Superior temporal gyrus (tissue), 1 donor: ENCODE measurements at regions not wholly inside any gene's neighbourhood (a gene's known extent, or its start where the extent isn't known, plus 50 kb on each side); places are given as distances from the start of the nearest gene placed in this dataset.

Experiments used
- DNase-seq: peaks from one replicate; pipeline ENCODE4 v3.0.0-alpha.2; 2016; ENCODE audit errors: extremely low spot score

DNA sequence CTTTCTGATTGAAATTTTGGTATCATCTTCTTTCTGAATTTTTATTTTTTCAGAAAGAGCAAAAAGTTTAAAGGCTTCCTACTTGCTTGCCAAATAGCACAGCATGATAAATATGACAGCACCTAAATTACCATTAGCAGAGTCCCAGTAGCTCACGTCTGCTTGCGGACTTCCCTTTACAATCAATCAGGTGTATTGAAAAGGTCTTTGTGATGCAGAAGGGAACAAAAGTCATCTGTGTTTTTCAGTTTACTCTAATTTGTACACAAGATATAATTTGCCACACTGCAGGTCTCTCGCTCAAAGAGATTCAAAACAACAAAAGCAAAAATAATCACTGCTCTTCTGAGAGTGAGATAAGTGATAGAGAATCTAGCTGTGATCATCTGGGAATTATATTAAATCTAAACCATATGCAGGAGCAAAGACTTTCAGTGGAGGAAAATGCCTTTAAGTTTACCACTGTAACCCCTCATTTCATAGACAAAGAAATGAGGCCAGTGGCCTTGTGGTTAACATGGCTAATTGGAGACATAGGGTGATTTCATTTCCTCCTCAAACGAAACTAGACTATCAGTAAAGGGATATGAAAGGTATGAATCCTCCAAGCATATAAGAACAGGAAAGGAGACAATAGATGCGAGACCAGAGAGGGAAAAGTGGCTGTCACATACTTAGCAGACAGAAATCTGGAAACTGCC lies 240.8 kb upstream of the TMPO start:
- DNase-seq, result no peak

DNA sequence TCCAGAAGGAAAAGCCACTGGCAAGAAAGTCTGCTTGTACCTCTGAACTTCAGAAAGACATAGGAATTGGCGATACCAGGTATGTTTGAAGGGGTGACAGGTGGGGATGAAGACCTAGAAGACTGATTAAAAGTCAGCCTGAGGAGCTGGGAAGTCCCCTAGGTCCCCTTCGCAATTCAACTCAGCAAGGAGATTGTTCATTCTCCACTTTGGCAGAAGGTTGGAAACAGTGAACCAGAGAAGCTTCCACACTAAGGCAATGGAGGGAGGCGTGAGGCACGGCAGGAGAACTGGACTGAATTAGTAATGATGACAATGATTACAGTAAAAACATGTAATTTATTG lies 240.3 kb upstream of the TMPO start:
- DNase-seq, result no peak

DNA sequence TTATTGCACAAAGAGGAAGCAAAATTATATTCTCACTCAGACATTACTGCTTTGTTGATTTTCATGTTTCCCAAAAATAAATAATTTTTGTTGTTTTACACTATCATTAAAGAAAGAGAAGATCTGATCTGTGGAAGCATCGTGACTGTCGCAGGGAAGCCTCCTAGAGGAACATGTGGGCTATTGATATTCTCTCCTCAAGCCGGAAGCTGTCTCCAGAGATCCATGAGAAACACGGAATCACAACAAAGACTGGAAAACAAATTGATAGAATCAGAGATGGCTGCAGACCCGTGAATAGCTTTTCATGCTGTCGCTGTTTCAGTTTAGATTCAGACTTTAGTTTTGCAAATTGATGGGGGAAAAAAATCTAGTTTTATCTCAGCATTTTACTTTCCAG lies 235.2 kb upstream of the TMPO start:
- no peak for DNase-seq

DNA sequence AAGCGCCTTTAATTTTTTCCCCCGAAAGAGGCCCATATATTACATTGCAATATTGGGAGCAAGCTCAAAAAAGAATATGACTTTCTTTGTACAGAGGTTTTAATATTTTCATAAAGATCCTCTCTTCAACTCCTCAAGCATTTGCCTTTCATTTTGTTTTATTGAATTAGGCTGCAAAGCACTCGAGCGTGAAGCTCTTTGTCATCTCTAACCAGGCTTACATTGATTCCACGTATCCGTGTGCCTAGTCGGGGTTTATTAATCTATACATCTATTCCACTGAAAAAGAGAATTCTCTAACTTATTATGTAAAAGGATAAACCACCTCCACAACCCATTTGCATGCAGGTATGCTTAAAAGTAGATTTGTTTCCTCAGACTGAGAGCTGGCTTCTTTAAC lies 234.8 kb upstream of the TMPO start:
- no peak for DNase-seq

DNA sequence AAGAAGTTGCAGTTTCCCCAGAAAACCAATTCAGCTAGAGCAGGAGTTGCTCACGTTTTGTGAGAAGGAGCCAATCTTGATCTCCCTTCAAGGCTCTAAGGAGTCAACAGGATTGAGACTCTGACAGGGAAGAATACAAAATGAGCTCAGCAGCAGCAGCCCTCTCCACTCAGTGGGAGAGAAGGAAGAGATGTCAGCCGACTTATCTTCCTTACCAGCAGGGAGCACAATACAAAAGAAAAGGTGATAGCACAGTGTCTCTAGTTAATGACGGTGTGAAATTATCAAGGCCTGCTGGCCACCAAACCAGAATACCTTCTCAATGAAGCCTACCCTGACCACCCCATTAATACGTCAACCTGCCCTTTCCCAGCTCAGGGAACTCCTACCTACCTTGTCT lies 223.6 kb upstream of the TMPO start:
- DNase-seq, result no peak

DNA sequence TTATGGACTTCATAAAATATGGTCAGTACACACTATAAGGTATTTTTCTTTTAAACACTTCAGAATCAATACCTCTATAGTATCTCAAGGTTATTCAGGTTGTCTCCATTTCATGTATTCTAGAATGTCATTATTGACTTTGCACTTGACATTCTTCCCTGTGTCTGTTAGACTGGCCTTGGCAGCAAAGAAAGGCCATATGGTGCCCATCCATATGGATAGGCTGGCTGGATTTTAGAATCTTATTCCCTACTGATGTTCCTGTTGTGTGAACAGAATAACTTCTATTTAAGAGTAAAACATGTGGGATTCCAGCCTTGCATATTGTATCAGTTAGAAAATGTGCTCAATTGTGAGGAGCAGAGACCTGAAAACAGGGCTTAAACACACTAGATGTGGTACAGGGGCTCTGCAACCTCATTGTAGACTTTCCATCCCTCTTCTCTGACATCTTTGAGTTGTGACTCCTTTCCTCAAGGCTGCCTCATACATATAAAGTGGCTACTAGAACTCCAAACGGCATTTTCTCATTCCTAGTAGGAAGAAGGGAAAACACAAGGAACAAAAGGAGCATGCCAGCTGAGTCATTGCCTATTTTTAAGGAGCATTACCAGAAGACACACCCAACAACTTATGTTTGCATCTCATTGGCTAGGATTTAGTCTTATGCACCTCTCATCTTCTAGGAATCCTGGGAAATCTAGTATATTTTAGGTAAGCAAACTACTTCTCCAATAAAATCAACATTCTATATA lies 221.2 kb upstream of the TMPO start:
- DNase-seq, result peak; percentile 17

DNA sequence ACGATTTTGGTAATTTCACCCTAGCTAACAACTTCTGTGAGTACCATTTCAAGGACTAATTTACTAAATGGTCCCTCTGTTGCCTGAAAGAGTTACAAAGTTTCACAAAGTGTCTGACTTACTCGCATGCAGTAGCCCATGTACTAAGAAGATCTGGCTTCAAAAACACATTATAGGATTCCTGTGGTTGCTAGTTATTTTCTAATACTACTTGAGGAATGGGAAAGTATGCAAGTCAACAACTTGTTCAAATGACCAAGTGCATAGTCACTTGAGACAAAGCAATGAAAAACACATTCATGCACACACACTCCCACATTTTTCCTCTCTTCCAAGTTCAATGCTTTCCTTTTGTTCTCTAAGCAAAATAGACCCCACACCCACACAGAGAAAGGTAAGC lies 219.7 kb upstream of the TMPO start:
- no peak for DNase-seq

DNA sequence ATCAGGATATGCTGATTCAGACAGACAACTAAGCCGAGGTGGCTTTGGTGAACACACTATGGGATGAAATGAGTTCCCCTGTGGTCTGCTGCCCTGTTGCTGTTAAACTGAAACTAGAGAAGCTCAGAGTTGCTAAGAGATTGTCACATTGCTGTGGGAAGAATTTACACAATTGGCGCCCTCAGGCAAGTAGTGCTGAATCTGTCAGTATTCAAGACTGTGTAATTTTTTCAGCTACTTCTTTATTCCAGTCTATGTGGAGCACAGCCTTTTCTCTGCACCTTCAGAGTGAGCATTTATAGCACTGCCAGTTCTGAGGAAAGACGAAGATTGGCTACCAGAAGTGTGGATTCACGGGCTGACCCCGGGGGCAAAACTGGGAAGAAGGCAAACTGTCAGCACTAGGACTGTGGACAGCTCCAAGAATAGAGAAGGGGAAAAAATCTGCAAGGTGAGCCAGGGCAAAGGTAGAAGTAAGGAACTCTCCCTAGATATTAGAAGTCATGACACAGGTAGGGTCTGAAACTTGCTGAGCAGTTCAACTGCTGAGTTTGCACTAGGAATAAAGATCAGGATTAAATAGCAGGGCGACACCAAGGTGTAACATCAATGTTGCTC lies 218.8 kb upstream of the TMPO start:
- DNase-seq, result no peak

DNA sequence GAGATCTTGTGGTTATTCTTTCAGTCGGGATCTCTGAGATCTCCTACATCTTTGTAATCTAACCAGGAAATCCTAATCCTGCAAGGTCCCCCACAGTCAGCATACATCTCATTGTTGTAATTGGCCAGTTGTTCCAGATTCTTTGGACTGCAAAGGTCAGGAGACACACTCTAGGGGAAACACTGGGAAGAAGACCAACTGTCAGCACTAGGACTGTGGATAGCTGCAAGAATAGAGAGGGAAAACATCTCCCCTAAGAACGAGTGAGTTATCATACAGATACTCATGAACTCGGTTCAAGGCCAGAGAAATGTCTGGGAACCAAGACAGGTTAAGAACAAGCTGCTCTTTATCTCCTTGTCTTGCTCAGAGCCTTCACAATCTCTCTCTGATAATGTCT lies 217.9 kb upstream of the TMPO start:
- no peak for DNase-seq

DNA sequence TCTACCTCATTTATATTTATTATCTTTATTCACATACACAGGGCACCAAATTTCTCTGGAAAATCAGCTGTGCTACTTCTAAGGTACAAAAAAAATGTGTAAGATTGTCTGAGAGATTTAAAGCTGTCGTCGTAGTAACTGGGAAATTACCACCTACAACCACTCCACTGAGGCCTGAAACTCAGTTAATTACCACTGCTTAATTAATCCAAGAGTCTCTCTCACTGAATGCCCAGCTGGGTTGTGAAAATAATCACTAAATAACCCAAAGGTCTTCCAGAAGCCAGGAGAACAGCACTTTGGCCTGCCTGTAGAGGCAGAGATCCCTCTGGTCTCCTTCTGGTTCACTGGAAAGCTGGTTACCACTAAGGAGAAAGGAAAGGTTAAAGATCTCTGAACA lies 207.2 kb upstream of the TMPO start:
- no peak for DNase-seq

DNA sequence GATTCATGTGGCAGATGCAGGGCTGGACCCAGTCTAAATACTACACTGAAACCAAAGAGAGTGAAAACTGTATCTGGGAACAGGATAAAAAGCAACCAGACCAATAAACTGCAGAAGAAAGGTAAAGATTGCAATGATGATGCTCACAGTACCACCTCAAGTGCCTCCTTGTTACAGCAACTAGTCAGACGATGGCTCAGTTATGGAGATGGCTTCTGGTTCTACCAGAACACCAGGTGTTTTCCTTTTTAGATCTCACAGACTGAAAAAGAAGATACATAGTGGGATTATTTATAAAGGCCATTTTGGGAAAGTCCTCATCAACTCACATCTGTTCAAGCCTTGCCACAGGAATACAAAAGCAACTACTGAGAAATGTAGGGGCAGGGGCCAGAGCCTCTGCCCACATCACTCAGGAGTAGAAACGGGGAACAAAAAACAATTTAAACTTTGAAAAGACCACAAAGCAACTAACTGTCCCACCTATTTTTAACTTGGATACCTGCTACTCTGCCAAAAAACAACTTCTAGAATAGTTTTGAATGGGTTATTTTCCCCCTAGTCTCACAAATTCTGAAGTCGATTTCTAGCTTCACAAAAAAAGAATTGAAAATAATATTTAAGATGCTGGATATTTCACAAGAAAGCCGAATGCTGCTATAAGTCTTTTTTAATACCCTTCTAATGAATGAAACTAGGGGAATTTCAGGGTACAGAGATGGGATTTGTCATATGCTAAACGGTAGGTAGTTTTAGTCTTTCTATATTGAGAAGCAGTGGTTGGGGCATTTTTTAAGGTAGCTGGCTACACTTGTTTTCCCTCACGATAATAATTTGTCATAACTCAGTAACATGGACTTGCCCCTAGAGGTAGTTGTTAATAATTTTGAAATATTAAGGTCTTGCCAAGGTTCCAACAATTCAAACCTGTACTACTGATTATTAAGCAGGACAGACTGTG lies 197.2 kb upstream of the TMPO start:
- no peak for DNase-seq

DNA sequence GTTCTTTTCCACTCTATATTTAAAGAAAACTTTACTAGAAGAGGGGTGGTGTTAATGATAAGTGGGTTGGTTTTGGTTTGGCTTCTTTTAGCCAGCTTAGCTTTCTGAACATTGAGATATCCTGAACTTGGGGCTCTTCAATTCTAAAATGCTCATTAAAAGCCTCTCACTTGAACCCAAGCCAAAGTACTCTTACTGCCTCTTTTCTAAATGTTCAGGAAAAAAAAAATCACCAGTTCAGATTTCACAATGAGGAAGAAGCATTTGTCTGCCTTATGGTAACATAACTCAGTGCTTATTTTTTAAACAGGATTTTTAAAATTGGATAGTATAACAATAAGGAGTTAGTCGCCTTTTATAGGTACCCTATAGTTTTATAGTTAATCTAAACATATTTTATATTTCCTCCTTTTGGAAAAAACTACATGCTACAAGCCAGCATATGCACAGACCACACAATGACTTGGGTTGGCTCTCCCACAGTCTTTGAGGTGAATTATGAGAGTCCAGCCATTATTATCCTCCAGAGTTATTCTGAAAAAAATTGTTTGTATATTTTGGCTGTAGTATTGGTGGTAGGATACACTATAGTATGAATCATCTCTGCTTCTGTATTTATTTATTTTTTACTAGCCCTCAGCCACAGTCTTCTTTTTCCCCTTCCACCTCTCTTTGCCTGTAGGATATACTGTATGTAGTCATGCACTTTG lies 195.5 kb upstream of the TMPO start:
- DNase-seq, result no peak

DNA sequence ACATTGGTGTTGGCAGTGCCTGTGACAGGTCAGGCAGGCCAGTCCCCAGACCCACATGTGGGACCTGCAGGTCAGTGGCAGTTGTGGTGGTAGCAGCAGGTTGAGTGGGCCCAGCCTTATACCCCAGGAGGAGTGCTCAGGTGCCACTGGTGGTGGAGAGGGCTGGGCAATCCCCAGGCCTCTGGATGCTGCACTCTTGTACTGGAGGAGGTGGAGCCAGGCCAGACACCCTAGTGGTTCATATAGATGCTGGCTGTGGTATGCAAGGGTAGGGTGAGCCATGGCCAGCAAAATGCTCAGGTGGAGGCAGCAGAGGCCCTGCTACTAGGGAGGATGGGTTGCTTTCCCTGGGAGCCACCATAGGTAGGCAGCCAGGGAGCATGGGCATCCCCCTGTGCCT lies 190.4 kb upstream of the TMPO start:
- no peak for DNase-seq

DNA sequence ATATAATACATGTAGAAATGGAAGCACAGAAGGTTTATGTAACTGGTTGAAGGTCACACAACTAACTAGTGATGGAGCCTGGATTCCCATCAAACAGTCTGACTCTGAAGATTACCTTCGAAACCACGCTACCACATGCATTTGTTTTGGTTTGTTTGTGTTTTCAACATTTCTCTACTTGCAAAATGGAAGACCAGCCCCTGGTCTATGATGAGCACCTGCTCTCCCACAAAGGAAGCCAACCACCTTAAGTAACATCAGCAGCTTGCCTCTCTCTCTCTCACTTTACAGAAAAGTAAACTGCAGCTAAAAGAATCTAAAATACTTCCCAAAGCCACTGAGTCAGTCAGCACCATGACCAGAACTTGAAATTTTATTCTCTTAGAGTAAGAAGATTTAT lies 186.9 kb upstream of the TMPO start:
- DNase-seq, result no peak

DNA sequence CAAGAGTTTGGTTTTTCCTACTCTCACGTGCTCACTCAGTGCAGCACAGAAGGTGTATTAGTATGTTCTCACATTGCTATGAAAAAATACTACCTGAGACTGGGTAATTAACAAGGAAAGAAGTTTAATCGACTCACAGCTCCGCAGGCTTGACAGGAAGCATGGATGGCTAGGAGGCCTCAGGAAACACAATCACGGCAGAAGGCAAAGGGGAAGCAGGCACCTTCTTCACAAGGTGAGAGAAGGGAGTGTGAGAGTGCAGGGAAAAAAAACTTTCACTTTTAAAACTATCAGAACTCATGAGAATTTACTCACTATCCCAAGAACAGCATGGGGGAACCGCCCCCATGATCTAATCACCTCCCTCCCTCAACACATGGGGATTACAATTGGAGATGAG lies 185.8 kb upstream of the TMPO start:
- DNase-seq, result no peak

DNA sequence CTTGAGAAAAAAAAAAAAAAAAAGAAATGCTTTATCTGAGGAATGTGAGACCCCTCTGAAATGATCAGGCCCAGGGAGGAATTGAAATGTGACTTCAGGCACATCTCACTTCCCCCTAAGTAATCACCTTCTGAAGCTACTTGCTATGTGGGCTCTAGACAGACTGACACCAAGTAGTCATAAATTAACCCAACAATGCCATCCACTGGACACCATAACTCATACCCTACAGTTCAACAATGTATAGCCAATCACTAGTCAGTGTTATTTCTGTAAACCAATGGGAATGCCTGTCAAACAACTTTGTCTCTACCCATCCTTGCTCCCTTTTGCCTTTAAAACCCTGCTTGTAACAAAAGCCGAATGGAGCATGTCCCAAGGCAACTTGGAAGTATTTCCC lies 182.7 kb upstream of the TMPO start:
- no peak for DNase-seq

DNA sequence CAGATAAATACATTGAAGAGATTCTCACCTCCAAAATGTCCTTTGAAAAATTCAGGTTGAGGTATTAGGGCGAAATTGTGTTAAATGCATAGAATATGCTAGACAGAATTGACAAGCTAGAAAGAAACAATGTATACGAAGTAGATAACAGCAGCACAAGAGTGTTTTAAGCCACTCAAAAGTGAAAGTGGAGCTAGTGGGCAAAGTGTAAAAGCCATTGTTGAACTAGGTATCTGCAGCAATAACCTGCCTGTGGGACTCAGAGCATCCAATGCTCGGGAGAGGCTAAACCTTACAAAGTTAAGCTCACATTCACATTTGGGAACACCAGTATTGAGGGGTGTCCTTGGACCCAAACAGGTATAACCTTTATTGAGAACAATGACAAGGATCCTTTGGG lies 180.6 kb upstream of the TMPO start:
- DNase-seq, result no peak

DNA sequence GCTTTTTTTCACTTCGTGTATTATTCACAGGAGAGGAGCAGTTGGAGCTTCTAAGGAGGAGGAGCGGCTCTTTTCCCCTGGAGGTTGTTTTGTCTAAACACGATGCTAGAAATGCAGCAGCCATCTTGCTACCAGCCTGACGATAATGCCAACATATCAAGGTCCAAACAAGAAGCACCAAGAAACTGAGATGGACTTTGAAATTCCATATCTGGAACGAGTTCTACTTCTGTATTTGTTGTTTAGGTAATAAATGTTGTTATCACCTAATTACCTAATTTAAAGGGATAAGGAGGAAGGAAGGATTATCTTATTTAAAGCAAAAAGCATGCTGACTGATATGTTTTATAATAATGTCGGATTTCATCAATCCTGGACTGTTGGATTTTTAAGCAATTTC lies 174.4 kb upstream of the TMPO start:
- DNase-seq, result no peak

DNA sequence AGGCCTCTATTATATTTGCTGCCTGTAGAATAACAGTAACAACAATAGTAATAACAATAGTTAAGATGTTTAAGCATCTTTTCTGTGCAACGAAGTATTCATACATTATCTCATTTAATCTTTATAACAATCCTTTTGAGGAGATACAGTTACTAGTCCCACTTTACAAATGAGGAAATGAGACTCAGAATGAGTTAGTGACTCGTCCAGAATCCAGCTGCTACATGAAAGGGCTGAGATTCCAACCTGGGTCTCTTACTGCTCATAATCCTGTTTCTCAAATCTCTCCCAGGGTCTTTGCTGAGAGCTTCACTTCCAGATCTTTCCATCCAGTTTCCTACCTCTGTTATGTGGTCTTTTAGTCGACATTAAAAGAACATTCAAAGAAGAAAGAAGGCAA lies 173.7 kb upstream of the TMPO start:
- no peak for DNase-seq

DNA sequence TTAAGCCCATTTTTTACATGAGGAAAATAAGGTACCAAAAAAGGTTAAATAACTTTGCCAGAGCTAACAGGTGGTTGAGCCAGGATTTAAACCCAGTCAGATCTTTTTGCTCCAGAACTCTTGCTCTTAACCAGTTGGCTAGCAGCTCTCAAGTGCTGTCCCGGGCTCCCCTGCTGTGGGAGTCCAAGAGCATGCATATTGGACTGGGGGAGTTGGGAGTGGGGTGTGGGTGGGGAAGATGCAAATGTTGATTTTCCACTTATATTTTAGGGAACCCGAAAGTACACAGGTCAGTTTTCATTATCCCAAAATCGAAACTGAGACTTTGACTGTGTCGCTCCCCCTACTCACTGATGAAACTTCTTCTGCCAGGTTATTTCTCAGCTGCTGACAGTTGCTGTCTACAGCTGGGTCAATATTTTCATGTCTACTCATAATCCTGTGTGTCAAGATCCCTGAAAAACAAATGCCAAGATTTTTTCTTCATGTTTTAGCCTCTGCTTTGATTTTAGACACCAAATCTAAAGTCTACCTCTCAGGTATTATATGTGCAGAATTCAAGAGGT lies 172.3 kb upstream of the TMPO start:
- DNase-seq, result no peak
